ENCODE measurements at regions not wholly inside any gene's neighbourhood (a gene's known extent, or its start where the extent isn't known, plus 50 kb on each side); places are given as distances from the start of the nearest gene placed in this dataset.

DNA sequence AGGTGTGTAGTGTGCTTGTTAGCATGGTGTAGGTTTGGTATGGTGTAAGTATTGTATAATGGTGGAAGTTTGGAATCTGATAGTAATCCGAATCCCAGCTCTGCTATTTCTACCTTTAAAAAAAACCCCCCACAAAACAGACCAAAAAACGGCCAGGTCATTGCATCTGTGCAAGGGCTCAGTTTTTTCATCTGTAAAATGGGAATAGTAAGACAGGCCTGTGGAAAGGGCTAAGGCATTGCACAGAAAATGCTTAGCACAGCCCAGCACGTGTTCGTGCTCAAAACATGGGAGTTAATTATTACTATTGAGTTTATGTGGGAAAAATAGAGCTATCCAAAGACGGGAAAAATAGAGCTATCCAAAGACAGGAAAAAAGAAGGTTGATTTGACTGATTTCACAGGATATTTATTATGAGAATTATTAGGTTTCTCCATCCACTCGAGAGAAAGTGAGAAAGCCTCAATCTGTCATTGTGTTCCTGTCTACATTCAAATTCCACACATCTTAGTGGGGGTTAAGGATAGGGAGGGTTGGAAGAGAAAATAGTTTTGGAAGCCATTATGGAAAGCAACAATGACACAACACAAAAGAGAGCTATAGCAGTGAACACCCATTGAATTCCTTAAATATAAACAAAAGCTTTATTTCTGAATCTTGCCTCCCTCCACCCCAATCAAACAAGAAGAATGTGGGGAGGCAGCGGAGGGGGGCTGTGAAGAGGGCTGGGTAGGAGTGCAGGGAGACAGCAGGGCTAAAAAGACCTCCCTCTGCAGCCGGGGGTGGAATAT is 126.8 kb upstream of the MAX start:
- TF ChIP-seq KDM1A (IDR thresholded peaks at IDR 0.05; ENCODE audit: low read depth) (peak; percentile 74; the same call in 1 of the 2 replicates), CBX8 (IDR thresholded peaks at IDR 0.05) (no peak)
- Histone ChIP-seq H3K9me3 (no peaks in the 10 kb centered on the region), H3K4me2 (peak overlapping the region; percentile 71), H3K4me3 (no peak overlapping the region), H3K4me1 (peaks cover 46% of the 10 kb centered on the region), H3K27ac (peak overlapping the region; percentile 69 to 77)
- ChIA-PET CTCF (interaction anchor here (0.6 to 1.5 kb wide), 3 partner anchors 11 to 65 kb away, joined by 3 to 7 read pairs (median 4); no protein-coding TSS in a partner anchor), POLR2A (interaction anchor here (2.2 kb wide), 1 partner anchor 182 kb away, joined by 11 read pairs; no protein-coding TSS in a partner anchor)
- DNase-seq (ENCODE audit: low read depth in 1 of 2, low spot score in 1 of 2) (no peak), ATAC-seq (0 out of 6 replicates have a peak, but pooled peaks of 1 of the 2 experiments have one; percentile 14), FAIRE-seq (no peak)
- WGBS (ENCODE audit: missing lambda C conversion rate): 74% methylated on average over 8 of the region's 8 CpGs

DNA sequence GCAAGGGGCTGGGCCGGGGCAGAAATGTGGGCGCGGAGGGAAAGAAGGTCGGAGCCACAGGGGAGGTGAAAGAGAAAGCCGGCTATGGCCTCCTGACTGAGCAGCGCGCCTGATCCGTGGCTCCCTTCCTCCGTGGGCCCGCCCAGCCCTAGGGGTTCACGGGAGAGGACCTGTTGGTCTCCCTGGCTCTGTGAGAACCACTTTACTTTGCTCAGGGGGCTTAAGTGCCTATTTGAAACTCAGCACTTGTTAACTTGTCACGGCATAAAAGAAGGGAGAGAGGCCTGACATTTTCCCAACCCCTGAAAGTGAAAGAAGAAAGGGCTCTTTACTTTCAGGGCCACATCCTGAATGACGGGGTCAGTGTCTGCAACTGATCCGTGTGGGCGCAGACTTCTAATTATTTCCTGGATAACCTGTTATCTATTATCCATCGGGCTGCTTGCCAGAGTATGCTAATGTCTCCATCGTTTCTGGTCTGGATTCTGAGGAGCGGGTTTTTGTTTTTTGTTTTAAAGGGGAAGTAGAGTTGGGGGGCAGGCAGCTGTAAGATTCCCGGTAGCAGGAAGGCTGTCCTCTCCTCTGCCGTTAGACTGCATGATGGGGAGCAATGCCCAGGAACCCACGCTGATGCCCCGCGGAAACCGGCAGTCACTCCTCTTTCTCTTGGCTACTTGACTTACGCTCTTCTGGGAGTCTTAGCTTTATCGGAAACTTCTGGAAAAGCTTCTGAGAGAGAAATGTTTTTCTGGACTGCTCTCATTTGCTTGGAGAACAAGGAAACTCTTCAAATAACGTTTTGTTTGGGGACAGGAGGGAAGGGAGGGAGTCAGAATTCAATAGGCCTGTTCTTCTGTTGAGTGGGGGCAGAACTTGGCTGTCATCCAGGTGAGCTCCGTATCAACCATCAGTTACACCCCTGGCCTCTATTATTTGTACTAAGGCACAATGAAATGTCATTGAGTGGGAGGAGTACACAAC is 127.7 kb upstream of the MAX start:
- peak overlapping the region; percentile 69 to 77 for H3K27ac ChIP-seq
- peak in 1 of 2 experiments; percentile 37 for DNase-seq (ENCODE audit: low read depth in 1 of 2, low spot score in 1 of 2)
- WGBS (ENCODE audit: missing lambda C conversion rate): 51% methylated on average over 28 of the region's 28 CpGs
- no peak for FAIRE-seq
- peak overlapping the region; percentile 71 for H3K4me2 ChIP-seq
- no peak overlapping the region for H3K4me3 ChIP-seq
- ChIA-PET POLR2A (interaction anchor here (2.2 kb wide), 1 partner anchor 181 kb away, joined by 11 read pairs; no protein-coding TSS in a partner anchor), CTCF (interaction anchor here (0.8 to 1.5 kb wide), 3 partner anchors 10 to 182 kb away, joined by 3 to 7 read pairs (median 3); partner anchors contain the start of gene FUT8)
- H3K4me1 ChIP-seq: peaks cover 46% of the 10 kb centered on the region
- H3K9me3 ChIP-seq: no peaks in the 10 kb centered on the region
- ATAC-seq: peak; percentile 20 to 64; a peak in 5 of 6 replicates
- TF ChIP-seq, protein P1, sequence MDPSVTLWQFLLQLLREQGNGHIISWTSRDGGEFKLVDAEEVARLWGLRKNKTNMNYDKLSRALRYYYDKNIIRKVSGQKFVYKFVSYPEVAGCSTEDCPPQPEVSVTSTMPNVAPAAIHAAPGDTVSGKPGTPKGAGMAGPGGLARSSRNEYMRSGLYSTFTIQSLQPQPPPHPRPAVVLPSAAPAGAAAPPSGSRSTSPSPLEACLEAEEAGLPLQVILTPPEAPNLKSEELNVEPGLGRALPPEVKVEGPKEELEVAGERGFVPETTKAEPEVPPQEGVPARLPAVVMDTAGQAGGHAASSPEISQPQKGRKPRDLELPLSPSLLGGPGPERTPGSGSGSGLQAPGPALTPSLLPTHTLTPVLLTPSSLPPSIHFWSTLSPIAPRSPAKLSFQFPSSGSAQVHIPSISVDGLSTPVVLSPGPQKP (IDR thresholded peaks at IDR 0.05; ENCODE audit: low read depth, low read length): no peak
- no peak for TF ChIP-seq POLR2A (IDR thresholded peaks at IDR 0.05; ENCODE audit: low read length)
- no peak for TF ChIP-seq KDM5A (IDR thresholded peaks at IDR 0.05)
- TF ChIP-seq ZSCAN20 (CRISPR knock-in tag; IDR thresholded peaks at IDR 0.05): no peak
- TF ChIP-seq ESRRA (IDR thresholded peaks at IDR 0.05; ENCODE audit: borderline replicate concordance, low read length): no peak
- TF ChIP-seq NR3C1 (IDR thresholded peaks at IDR 0.05): no peak
- no peak for TF ChIP-seq FOXS1 (CRISPR knock-in tag; IDR thresholded peaks at IDR 0.05)
- TF ChIP-seq BHLHE40 (IDR thresholded peaks at IDR 0.05; ENCODE audit: low read depth, low read length): no peak
- TF ChIP-seq, protein P2, sequence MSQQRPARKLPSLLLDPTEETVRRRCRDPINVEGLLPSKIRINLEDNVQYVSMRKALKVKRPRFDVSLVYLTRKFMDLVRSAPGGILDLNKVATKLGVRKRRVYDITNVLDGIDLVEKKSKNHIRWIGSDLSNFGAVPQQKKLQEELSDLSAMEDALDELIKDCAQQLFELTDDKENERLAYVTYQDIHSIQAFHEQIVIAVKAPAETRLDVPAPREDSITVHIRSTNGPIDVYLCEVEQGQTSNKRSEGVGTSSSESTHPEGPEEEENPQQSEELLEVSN (IDR thresholded peaks at IDR 0.05; ENCODE audit: borderline replicate concordance, low read depth): no peak
- TF ChIP-seq KDM1A (IDR thresholded peaks at IDR 0.05; ENCODE audit: low read depth): no peak
- TF ChIP-seq FOSB (CRISPR knock-in tag; IDR thresholded peaks at IDR 0.05): no peak
- no peak for TF ChIP-seq SMC3 (IDR thresholded peaks at IDR 0.05)
- no peak for TF ChIP-seq SREBF2 (IDR thresholded peaks at IDR 0.05)

DNA sequence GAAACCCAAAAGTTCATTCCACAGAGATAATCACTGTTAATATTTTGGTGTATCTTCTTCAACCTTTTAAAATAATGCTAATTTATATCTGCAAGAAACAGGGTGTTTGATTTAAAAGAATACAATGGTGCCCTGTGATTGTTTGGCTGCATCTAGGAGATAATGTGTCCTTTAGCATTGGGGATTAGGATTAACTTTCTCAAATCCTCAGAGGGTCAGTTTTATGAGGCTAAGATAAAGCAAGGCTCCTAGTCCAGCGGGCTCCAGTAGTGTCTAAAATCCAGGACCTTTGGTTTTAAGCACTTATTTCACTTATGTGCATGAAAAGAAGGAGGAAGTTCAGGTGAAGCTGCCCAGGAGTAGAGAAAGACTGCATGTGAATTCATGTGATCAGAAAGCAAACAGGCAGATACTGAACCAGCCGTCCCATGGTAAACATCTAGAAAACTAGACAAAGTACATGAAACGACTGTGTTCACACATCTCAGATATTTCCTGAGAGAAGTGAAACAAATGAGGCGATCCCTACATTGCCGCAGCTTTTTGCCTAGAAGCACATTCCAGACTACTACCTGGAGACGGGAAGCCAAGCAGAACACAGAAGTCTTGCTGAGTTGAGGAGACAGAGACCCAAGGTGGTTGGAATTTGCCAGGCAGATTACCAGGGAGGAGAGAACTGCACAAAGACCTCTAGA is 129.1 kb upstream of the MAX start:
- H3K4me1 ChIP-seq: peaks cover 37% of the 10 kb centered on the region
- TF ChIP-seq FOXS1 (CRISPR knock-in tag; IDR thresholded peaks at IDR 0.05) (no peak), POLR2A (IDR thresholded peaks at IDR 0.05; ENCODE audit: low read length) (no peak), HEYL (CRISPR knock-in tag; IDR thresholded peaks at IDR 0.05) (no peak), ZNF302 (CRISPR knock-in tag; IDR thresholded peaks at IDR 0.05) (no peak), EP300 (IDR thresholded peaks at IDR 0.05) (no peak), JUN (IDR thresholded peaks at IDR 0.05) (no peak), RAD21 (conservative IDR thresholded peaks at IDR 0.05 in 1 of 2, IDR thresholded peaks at IDR 0.05 in 1 of 2) (no peak)
- TF ChIP-seq, protein P3, sequence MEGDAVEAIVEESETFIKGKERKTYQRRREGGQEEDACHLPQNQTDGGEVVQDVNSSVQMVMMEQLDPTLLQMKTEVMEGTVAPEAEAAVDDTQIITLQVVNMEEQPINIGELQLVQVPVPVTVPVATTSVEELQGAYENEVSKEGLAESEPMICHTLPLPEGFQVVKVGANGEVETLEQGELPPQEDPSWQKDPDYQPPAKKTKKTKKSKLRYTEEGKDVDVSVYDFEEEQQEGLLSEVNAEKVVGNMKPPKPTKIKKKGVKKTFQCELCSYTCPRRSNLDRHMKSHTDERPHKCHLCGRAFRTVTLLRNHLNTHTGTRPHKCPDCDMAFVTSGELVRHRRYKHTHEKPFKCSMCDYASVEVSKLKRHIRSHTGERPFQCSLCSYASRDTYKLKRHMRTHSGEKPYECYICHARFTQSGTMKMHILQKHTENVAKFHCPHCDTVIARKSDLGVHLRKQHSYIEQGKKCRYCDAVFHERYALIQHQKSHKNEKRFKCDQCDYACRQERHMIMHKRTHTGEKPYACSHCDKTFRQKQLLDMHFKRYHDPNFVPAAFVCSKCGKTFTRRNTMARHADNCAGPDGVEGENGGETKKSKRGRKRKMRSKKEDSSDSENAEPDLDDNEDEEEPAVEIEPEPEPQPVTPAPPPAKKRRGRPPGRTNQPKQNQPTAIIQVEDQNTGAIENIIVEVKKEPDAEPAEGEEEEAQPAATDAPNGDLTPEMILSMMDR (IDR thresholded peaks at IDR 0.05): no peak
- TF ChIP-seq, protein P4, sequence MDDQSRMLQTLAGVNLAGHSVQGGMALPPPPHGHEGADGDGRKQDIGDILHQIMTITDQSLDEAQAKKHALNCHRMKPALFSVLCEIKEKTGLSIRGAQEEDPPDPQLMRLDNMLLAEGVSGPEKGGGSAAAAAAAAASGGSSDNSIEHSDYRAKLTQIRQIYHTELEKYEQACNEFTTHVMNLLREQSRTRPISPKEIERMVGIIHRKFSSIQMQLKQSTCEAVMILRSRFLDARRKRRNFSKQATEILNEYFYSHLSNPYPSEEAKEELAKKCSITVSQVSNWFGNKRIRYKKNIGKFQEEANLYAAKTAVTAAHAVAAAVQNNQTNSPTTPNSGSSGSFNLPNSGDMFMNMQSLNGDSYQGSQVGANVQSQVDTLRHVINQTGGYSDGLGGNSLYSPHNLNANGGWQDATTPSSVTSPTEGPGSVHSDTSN (IDR thresholded peaks at IDR 0.05): no peak
- ATAC-seq (no peak), DNase-seq (ENCODE audit: low read depth in 1 of 2, low spot score in 1 of 2) (no peak), FAIRE-seq (no peak)
- ChIA-PET POLR2A (no interaction called here), CTCF (interaction anchor here (1.0 kb wide), 1 partner anchor 180 kb away, joined by 4 read pairs; no protein-coding TSS in a partner anchor)
- peak overlapping the region in 1 of 2 experiments; percentile 77; a peak in 3 of 6 replicates for H3K27ac ChIP-seq
- WGBS (ENCODE audit: missing lambda C conversion rate): 76% methylated on average over 6 of the region's 6 CpGs
- H3K9me3 ChIP-seq: no peaks in the 10 kb centered on the region; the same call in 2 of the 3 replicates
- H3K4me2 ChIP-seq: no peak overlapping the region; the same call in 2 of the 3 replicates
- H3K4me3 ChIP-seq: no peak overlapping the region

Data from A549 (cell line).